ENCODE measurements at regions not wholly inside any gene's neighbourhood (a gene's known extent, or its start where the extent isn't known, plus 50 kb on each side); places are given as distances from the start of the nearest gene placed in this dataset.
A peak's percentile ranks its signal among the peaks of the same experiment; 100 is the strongest.

DNA sequence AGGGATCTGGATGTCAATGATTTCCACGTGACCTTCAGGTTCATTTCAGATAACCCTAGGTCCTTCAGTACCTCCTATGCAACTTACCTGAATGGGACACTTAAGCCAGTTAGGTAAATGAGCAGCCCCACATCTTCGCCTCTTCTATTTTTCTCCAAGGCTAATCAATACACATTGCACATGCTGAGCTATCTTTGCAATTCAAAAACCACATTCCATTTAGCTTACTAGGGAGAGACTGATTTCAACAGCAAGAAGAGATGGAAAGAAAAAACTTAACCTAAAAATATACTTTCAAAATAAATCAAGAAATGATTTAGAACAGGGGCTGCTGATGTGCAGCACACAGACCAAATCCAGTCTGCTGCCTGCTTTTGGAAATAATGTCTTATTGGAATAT is 81.8 kb upstream of the CDCA7L start:
- H3K4me3 ChIP-seq (ENCODE audit: low read depth, low read length), result no peak overlapping the region
- TF ChIP-seq, protein P1, sequence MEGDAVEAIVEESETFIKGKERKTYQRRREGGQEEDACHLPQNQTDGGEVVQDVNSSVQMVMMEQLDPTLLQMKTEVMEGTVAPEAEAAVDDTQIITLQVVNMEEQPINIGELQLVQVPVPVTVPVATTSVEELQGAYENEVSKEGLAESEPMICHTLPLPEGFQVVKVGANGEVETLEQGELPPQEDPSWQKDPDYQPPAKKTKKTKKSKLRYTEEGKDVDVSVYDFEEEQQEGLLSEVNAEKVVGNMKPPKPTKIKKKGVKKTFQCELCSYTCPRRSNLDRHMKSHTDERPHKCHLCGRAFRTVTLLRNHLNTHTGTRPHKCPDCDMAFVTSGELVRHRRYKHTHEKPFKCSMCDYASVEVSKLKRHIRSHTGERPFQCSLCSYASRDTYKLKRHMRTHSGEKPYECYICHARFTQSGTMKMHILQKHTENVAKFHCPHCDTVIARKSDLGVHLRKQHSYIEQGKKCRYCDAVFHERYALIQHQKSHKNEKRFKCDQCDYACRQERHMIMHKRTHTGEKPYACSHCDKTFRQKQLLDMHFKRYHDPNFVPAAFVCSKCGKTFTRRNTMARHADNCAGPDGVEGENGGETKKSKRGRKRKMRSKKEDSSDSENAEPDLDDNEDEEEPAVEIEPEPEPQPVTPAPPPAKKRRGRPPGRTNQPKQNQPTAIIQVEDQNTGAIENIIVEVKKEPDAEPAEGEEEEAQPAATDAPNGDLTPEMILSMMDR (IDR thresholded peaks at IDR 0.05; ENCODE audit: insufficient read depth, low read depth, low read length, missing control alignments), result no peak
- no peak for DNase-seq (ENCODE audit: low read depth)

DNA sequence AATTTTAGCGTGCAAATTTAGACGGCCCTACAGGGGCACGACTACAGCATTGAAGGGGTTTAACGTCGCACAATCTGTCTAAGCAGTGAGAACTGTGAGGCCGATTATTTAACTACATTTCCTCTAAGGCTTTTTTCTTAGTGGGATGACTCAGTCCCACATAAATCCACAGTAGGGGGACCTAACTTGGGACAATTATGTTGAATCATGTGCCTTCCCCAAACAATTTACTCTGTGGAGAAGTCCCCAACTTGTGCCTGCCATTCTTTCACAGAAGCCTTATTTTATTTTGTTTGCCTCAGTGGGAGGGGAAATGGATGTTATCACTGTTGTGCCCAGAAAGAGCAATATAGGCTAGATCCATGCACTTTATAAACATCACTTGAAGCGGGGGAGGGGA is 80.3 kb upstream of the CDCA7L start:
- DNase-seq (ENCODE audit: low read depth), result no peak
- TF ChIP-seq, protein P1 (IDR thresholded peaks at IDR 0.05; ENCODE audit: insufficient read depth, low read depth, low read length, missing control alignments), result no peak
- H3K4me3 ChIP-seq (ENCODE audit: low read depth, low read length), result no peak overlapping the region

DNA sequence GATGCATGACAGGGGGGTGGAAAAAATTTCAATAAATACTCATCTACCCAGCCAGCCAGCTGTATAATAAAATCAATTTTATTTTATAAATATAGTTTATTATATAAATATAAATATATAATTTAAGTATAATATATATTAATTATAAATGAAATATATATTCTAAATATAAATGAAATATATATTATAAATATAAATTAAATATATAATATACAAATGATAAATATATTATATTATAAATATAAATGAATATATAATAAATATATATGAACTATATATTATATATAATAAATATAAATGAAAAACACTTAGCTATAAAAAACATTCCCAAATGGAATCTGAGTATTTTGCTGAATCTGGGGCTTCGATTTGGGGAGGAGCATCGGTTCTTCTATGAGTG is 79.4 kb upstream of the CDCA7L start:
- no peak overlapping the region for H3K4me3 ChIP-seq (ENCODE audit: low read depth, low read length)
- TF ChIP-seq, protein P1 (IDR thresholded peaks at IDR 0.05; ENCODE audit: insufficient read depth, low read depth, low read length, missing control alignments), result no peak
- DNase-seq (ENCODE audit: low read depth), result no peak

DNA sequence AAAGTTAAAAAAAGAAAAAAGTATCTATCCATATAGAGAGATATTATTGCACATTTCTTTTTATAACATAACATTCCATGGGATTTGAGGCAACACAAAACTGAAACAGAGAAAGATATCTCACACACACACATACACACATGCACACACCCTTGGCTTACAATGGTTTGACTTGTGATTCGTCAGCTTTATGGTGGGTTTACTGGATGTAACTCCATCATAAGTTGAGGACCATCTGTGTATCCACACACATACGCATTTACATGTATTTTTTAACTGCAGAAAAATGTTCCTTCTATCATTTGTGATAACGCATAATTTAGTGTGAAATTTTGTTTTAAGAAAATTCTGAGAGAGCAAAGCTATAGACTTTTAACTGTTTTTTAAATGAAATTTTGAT is 74.2 kb upstream of the CDCA7L start:
- TF ChIP-seq, protein P1 (IDR thresholded peaks at IDR 0.05; ENCODE audit: insufficient read depth, low read depth, low read length, missing control alignments), result no peak
- DNase-seq (ENCODE audit: low read depth), result no peak
- H3K4me3 ChIP-seq (ENCODE audit: low read depth, low read length), result no peak overlapping the region

DNA sequence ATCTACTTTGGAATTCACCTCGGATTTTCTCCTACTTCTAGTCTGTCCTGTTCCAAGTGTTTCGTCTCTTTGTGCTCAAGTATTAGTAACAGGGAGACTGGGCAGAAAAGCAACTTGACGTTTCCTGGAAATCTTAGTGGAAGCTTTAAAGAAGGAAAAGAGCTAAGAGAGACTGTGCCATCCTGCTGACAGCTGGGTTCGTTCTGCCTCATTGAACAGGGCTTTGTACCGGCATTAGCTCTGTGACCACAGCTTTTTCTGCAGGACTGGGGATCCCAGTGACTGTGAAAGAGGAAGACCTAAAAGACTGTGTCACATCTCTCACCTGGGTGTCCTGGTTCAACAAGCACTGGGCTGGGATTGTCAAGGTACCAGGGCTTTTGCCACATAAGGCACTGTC is 70.8 kb upstream of the CDCA7L start:
- H3K4me3 ChIP-seq (ENCODE audit: low read depth, low read length), result no peak overlapping the region
- DNase-seq (ENCODE audit: low read depth), result peak; percentile 21
- TF ChIP-seq, protein P1 (IDR thresholded peaks at IDR 0.05; ENCODE audit: insufficient read depth, low read depth, low read length, missing control alignments), result no peak

DNA sequence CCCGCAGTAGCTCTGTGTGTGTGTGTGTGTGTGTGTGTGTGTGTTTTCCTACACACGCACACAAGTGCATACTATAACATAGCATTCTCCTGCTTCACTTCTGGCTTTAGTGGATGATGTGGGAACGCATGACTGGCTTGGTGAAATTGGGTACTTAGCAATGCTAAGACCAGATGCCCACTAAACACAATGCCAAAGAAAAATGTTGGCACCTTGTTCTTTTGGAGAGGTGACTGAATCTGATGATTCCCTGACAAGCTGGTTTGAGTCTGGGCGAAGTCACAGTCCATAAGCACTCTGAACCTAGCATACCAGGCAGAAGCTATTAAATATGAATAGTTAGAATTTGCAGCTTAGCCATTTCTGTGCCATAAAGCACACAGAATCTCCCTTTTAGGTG is 68.0 kb upstream of the CDCA7L start:
- no peak overlapping the region for H3K4me3 ChIP-seq (ENCODE audit: low read depth, low read length)
- TF ChIP-seq, protein P1 (IDR thresholded peaks at IDR 0.05; ENCODE audit: insufficient read depth, low read depth, low read length, missing control alignments), result no peak
- DNase-seq (ENCODE audit: low read depth), result no peak

DNA sequence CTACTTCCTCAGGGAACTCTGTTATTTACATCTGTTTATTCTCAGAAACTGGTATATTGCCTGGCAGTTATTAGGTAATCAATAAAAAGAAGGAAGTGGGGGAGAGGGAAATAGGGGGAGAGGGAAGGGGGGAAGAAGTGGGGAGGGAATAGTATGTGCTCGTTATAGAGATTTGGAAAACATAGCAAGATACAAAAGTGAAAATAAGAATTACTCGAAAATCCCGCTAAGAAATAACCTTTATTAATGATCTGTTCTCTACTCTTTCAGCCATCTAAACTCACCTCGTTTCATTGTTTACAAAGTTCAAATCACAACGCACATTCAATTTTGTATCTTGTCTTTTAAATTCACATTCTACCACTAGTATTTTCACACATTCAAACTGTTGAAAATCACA is 63.0 kb upstream of the CDCA7L start:
- H3K4me3 ChIP-seq (ENCODE audit: low read depth, low read length), result no peak overlapping the region
- DNase-seq (ENCODE audit: low read depth), result no peak
- TF ChIP-seq, protein P1 (IDR thresholded peaks at IDR 0.05; ENCODE audit: insufficient read depth, low read depth, low read length, missing control alignments), result no peak

Data from GM12865 (cell line).